HPDE6-E6E7 (cell line): ENCODE measurements at regions not wholly inside any gene's neighbourhood (a gene's known extent, or its start where the extent isn't known, plus 50 kb on each side); places are given as distances from the start of the nearest gene placed in this dataset.
"Not testable (repeated sequence)": the region's sequence is repeated elsewhere in the genome, so short reads cannot be mapped to it uniquely, and the experiment has no call there.

ENCODE experiments used
- DNase-seq: peaks from one replicate; pipeline ENCODE4 v3.0.0; 2011; ENCODE audit warnings: missing footprints; ENCODE audit errors: extremely low spot score

DNA sequence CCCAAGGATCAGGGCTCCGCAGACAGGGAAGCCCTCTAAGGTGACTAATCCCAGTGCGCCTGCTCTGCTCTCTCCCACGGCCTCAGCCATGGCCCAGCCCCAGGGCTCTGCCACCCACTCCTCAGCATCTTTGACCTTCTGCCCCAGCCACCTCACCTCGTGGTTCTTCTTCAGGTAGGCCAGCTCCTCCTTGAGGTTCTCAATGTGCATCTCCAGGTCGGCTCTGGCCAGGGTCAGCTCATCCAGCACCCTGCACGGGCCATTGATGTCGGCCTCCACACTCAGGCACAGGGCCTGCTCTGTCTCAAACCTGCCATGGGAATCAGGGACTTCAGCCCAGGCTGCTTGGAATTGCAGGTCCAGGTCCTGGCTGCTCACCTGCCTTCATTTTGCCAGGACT is 128.4 kb downstream of the TNFRSF13B start:
- not testable (repeated sequence) for DNase-seq

DNA sequence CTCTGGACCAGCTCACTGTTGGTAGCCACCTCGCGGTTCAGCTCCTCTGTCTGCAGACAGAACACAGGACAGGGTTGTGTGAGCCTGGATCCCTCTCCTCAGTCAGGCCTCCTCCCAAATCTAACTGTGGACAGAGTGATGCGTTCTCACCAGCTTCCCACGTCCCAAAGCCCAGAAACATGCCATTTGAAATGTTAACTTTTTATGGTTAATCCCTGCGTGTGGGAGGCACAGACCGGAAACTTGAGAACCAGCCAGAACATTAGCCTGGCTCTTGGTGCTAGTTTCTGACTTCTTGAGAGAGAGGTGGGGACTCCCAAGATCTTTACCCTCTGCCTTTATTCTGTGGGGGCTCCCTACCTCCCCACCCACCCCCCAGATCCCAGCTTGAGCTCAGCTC is 129.6 kb downstream of the TNFRSF13B start:
- DNase-seq = not testable (repeated sequence)

DNA sequence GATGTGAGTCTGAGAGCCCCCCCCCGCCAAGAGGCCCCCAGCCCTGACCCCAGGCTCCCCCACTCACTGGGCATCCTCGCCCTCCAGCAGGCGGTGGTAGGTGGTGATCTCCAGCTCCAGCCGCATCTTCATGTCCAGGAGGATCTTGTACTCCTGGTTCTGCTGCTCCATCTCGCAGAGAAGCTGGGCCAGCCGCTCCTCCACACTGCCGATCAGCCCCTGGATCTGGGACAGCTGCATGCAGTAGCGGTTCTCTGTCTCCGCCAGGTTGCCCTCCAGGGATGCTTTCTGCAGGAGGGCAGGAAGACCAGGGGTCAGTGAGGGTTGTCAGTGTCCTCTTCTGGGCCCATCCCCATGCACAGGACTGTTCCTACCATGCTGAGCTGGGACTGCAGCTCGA is 130.0 kb downstream of the TNFRSF13B start:
- not testable (repeated sequence) for DNase-seq

DNA sequence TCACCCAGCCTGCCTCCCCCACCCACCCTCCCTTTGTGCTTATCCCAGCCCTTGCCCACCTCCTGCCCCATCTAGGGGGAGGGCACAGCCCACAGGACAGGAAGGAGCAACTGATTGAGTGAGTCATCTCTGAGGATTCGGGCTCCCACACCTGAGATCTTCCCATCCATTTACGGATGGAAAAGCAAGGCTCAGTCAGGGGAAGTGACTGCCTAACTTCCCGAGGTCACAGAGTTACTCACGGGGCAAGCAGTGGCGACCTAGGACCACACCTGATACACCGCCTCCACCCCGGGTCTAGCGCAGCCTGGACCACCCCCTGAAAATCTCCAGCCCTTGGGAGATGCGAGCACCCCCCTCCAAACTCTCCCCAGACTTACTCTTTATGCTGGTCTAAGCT is 131.7 kb downstream of the TNFRSF13B start:
- not testable (repeated sequence) for DNase-seq

DNA sequence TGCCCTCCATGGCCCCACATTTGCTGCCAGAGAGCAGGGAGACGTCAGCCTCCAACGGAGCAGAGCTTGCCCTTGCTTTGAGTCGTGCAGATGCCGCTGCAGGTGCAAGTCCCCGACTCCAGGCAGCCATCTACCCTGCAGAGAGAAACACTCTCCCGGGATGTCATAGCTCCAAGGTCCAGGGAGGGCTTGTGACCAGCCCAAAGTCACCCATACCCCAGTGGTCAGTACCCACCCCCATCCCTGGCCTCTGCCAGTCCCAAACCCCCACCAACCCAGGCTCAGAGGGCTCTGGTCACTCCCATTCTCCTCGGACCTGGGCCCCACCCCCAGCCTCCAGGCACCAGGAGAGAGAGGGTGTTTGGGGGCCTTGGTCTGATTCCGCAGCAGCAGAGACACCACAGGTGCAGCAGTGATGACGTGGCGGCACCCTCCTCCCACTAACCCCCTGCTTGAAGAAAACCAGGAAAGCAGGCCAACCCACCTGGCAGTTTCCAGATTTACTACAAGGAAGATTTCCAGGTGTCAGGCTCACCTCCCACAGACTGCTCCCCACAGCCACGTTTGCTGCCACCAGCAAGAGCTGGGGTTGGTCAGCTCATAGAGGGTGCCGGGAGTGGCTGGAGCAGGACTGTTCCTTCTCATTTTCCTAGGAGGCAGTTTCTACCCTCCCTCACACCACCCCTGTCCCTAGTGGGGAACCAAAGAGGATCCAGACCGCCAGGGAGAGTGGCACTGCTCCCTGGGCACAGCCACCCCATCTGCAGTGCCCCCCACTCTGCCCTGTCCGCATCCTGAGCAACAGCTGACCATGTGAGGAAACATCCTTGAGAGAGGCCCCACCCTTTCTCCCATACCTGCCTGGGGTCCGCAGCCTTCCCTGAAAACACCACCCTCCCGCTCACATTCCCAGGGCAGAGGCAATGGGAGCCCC is 132.4 kb downstream of the TNFRSF13B start:
- not testable (repeated sequence) for DNase-seq

DNA sequence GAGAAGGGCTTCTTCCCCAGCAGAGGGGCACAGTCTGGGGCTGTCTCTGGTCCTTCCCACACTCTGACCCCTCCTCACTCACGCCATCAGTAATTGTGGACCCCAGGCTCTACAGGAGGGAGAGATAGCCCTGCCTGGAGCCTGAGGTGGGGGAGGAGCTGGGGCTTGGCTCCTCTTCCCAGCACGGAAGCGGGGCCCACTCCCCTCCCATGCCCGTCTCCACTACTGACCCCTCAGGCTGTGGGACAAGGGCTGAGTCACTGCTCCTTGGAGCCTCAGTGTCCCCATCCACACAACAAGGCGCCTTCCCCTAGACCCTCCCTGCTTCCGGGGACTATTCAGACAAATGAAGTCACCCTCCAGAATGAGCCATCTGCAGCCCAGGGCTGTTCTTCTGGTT is 133.1 kb downstream of the TNFRSF13B start:
- not testable (repeated sequence) for DNase-seq

DNA sequence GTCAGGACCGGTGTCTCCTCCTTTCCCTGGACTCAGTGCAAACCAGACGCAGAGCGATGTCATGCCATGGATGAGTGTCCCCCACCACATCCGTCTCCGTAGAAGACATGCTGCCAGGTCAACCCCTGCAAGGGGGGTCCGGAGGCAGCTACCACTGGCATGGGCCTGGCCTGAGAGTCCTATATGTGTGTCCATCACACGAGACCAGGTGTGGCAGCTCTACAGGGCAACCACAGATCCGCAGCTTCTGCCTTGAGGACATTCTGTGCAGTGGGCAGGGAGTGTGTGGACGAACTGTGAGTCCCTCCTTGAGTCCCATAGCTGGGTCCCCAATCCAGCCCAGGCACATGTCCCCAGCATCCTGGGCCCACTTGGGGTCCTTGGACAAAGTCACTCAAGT is 133.6 kb downstream of the TNFRSF13B start:
- not testable (repeated sequence) for DNase-seq

DNA sequence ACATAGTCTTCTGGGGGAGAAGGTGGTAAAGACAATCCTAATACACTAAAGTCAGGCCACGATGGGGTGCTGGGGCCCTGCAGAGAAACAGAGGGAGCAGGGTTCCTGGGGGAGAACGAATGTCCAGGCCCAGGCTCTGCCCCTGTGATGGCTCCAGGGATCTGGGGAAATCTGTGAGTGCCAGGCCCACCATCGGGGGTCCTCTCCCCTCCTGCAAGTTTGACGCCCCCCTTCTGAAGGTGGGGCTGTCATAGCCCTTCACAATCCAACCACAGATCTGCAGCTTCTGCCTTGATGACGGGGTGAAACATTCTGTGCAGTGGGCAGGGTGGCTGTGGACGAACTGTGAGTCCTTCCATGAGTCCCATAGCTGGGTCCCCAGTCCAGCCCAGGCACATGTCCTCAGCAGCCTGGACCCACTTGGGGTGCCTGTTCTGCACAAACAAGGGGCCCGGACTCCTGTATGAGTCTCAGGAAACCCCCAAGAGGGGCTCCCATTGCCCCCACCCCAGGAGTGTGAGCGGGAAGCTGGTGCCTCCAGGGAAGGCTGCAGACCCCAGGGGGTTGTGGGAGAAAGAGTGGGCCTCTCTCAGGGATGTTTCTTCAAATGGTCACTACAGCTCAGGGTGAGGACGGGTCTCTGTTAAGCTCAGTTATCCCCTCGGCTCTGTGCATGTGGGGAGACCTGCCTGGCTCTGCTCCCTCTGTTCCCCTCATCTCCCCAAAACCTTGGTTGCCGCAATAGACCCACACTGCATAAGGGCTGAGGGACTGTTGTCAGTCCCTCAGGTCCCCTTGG is 134.3 kb downstream of the TNFRSF13B start:
- not testable (repeated sequence) for DNase-seq

DNA sequence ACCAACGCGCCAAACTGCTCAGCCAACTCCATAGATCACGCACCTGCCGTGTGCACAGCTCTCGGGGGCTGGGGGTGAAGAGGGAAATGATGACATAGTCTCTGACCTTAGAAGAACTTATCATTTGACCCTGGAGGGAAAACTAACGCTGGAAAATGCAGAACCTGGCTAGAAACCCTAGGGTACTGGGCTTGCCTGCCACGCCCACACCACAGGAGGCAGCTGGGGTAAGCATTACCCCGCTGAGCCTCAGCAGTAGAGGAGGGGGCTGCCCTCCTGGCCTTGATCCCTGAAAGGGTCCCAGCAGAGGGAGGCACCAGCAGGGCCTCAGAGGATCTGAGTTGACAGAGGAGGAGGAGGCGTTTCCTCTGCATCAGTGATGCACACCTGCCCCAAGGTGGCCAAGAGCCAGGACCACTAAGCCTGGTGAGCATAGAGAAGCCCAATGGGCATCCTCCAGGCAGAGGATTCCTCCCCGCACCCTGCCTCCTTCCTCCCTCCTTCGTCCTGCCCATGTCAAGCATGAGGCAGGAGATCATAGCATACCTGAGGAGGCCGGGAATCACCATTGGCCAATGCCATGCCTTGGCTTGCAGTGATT is 135.5 kb downstream of the TNFRSF13B start:
- DNase-seq = not testable (repeated sequence)

DNA sequence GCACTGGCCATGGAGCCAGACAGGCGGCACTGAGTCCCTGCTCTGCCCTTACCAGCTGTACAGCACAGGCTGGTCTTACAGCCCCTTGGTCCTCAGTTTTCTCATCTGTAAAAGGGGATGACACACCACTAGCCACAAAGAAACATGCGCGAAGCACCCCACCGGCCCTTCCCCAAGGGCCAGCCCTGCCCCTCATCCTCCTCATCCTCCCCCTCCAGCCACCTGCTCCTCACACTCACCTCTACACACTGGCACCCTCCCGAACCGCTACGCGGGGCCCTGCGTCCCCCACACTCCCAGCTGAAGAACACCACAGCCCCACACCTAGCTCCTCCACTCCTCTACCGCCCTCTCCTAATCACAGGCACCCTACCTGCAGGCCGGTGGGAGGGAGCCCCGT is 138.4 kb downstream of the TNFRSF13B start:
- DNase-seq = not testable (repeated sequence)

DNA sequence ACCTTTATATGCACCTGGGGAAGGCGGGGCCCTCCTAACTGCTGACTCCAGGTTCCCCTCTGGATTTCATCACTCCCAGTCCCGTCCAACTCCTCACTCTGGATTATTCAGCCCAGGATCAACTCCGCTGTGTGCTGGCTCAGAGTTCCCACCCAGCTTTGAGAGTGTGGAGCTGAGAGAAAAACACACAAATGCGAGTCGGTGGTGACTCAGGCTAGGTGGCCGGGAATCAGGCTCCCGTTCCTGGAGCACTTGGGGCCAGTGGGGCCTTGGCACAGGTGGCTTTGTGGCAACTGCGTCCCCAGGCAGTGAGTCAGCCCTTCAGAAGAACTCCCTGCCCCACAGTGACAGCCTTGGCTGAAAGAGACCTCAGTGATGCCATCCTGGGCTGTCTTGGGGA is 139.1 kb downstream of the TNFRSF13B start:
- not testable (repeated sequence) for DNase-seq

DNA sequence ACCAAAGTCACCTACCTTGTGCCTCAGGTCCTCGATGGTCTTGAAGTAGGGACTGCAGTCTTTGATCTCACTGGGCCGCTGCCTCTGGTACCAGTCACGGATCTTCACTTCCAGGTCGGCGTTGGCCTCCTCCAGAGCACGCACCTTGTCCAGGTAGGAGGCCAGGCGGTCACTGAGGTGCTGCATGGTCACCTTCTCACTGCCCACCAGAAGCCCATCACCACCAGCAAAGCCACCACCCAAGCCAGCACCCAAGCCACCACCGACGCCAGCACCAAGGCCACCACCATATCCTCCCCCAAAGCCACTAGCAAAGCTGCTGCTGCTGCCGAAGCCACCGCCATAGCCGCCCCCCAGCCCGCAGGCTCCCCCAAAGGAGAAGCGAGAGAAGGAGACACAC is 139.7 kb downstream of the TNFRSF13B start:
- DNase-seq = not testable (repeated sequence)

DNA sequence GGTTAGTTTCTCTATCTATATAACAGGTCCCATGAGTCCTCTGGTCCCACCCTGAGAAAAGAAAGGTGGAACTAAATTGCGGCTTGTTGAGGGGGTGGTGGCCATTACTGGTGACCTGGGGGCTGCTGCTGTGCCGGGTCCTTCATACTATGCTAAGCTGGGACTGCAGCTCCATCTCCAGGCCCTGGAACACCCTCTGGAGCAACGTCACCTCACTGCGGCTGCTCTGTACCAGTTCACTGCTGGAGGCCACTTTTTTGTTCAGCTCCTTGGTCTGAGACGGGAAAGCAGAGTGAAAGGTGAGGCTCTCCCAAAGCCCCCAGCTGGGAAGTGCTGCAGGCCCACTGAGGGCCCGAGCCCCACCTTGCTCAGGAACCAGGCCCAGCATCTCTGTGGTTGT is 140.7 kb downstream of the CCDC144A start:
- not testable (repeated sequence) for DNase-seq

DNA sequence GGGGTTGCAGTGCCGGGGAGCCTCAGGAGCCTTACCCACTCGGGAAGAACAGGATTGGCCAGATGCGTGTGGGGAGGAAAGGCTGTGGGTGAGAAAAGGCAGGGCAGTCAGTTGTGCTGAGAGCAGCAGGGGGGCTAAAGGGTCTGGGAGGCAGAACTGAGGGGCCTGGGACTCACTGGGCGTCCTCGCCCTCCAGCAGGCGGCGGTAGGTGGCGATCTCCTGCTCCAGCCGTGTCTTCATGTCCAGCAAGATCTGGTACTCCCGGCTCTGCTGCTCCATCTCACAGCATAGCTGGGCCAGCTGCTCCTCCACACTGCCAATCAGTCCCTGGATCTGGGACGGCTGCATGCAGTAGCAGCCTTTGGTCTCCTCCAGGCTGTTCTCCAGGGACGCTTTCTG is 140.2 kb downstream of the CCDC144A start:
- DNase-seq = not testable (repeated sequence)
